Trophoblast cell (in vitro differentiated cells and primary cell): ENCODE measurements at regions not wholly inside any gene's neighbourhood (a gene's known extent, or its start where the extent isn't known, plus 50 kb on each side); places are given as distances from the start of the nearest gene placed in this dataset.

Source experiments
- DNase-seq, 2 donors: peaks; one replicate each; pipeline ENCODE4 v3.0.0-alpha.2; 2016
- H2AFZ ChIP-seq: 2 replicates; pipeline ENCODE4 v1.6.1; 2013; ENCODE audit warnings: low read length, moderate library complexity, mild to moderate bottlenecking; ENCODE audit not compliant: insufficient read depth, poor library complexity
- H2AK5ac ChIP-seq: 2 replicates; pipeline ENCODE4 v1.6.1; 2013; ENCODE audit warnings: mild to moderate bottlenecking, low read length
- H2BK120ac ChIP-seq: 2 replicates; pipeline ENCODE4 v1.6.1; 2013; ENCODE audit warnings: low read length, mild to moderate bottlenecking, moderate library complexity; ENCODE audit not compliant: insufficient read depth, poor library complexity
- H2BK12ac ChIP-seq: 2 replicates; pipeline ENCODE4 v1.6.1; 2013; ENCODE audit warnings: mild to moderate bottlenecking, low read length, moderate library complexity
- H2BK5ac ChIP-seq: 2 replicates; pipeline ENCODE4 v1.6.1; 2013; ENCODE audit warnings: low read length, low read depth, moderate library complexity, mild to moderate bottlenecking; ENCODE audit not compliant: poor library complexity
- H3K14ac ChIP-seq: 2 replicates; pipeline ENCODE4 v1.6.1; 2013; ENCODE audit warnings: mild to moderate bottlenecking, low read length
- H3K18ac ChIP-seq: 2 replicates; pipeline ENCODE4 v1.6.1; 2013; ENCODE audit warnings: mild to moderate bottlenecking, low read length
- H3K23ac ChIP-seq: 2 replicates; pipeline ENCODE4 v1.6.1; 2013; ENCODE audit warnings: low read length
- H3K27ac ChIP-seq: 2 replicates; pipeline ENCODE4 v1.5.1; 2013; ENCODE audit warnings: low read depth, mild to moderate bottlenecking, inconsistent platforms, low read length, moderate library complexity
- H3K27me3 ChIP-seq: 2 replicates; pipeline ENCODE4 v1.6.1; 2013; ENCODE audit warnings: inconsistent platforms, mild to moderate bottlenecking, low read length, moderate library complexity; ENCODE audit not compliant: insufficient read depth
- H3K36me3 ChIP-seq, 2 experiments: 1 replicate in 1 of 2; 2 replicates in 1 of 2; pipeline ENCODE4 v1.6.1; 2013; ENCODE audit warnings: low read length in 2 of 2, mild to moderate bottlenecking in 2 of 2, moderate library complexity in 1 of 2; ENCODE audit not compliant: insufficient read depth in 2 of 2, control insufficient read depth in 1 of 2
- H3K4ac ChIP-seq: 2 replicates; pipeline ENCODE4 v1.6.1; 2013; ENCODE audit warnings: low read depth, mild to moderate bottlenecking, low read length, moderate library complexity
- H3K4me1 ChIP-seq, 2 experiments: 1 replicate in 1 of 2; 2 replicates in 1 of 2; pipeline ENCODE4 v1.6.1; 2013; ENCODE audit warnings: low read length in 2 of 2, mild to moderate bottlenecking in 2 of 2, moderate library complexity in 1 of 2; ENCODE audit not compliant: insufficient read depth in 2 of 2, control insufficient read depth in 1 of 2
- H3K4me2 ChIP-seq: 2 replicates; pipeline ENCODE4 v1.6.1; 2013; ENCODE audit warnings: inconsistent platforms, mild to moderate bottlenecking, low read length, moderate library complexity
- H3K4me3 ChIP-seq: 2 replicates; pipeline ENCODE4 v1.5.1; 2013; ENCODE audit warnings: mild to moderate bottlenecking, low read depth, low read length, inconsistent platforms
- H3K79me1 ChIP-seq: one replicate; pipeline ENCODE4 v1.6.1; 2013; ENCODE audit warnings: low read length
- H3K79me2 ChIP-seq: 2 replicates; pipeline ENCODE4 v1.6.1; 2013; ENCODE audit warnings: low read length, mild to moderate bottlenecking; ENCODE audit not compliant: control insufficient read depth, insufficient read depth, poor library complexity
- H3K9ac ChIP-seq: 2 replicates; pipeline ENCODE4 v1.6.1; 2013; ENCODE audit warnings: mild to moderate bottlenecking, low read length
- H3K9me3 ChIP-seq: 2 replicates; pipeline ENCODE4 v1.6.1; 2013; ENCODE audit warnings: low read depth, mild to moderate bottlenecking, control low read depth, inconsistent platforms, low read length; ENCODE audit not compliant: insufficient read depth
- H4K12ac ChIP-seq: 2 replicates; pipeline ENCODE4 v1.6.1; 2013; ENCODE audit warnings: low read depth, mild to moderate bottlenecking, low read length, moderate library complexity
- H4K8ac ChIP-seq: 2 replicates; pipeline ENCODE4 v1.6.1; 2013; ENCODE audit warnings: low read depth, mild to moderate bottlenecking, low read length, moderate library complexity
- H4K91ac ChIP-seq: one replicate; pipeline ENCODE4 v1.6.1; 2013; ENCODE audit warnings: low read depth, mild to moderate bottlenecking, low read length, moderate library complexity
- WGBS: extraction: QIAGEN DNeasy Blood & Tissue Kit; methylation state at CpG from one replicate; pipeline ENCODE4 v1.1.7; 2013; ENCODE audit warnings: missing lambda C conversion rate; ENCODE audit not compliant: insufficient read length, insufficient coverage; ENCODE audit errors: extremely low coverage; 5-methylcytosine and 5-hydroxymethylcytosine counted together

DNA sequence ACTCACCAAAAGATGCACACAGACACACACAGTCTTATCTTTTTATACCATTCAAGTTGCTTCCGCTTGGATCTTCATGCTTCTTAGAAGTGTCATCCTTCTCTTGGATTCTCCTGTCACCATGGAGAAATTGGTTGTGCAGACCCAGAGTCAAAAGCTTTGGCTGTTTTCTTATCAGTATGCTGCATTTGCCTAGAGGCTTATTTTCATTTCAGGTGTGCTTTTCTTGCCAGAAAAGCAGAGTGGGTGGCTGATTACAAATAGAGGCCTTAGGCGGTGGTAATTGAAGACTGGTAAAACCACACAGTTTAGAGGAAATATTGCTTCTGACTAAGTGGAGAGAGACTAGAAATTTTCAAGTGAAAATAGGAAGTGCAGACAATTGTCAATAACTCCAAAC lies 70.2 kb upstream of the TLE4 start:
- Histone ChIP-seq H2AFZ (no peak overlapping the region), H4K91ac (no peak overlapping the region), H3K23ac (no peak overlapping the region), H2BK12ac (no peak overlapping the region), H4K12ac (no peak overlapping the region), H3K36me3 (peaks cover 0 to 2% of the 10 kb centered on the region in 2 experiments), H2BK5ac (no peak overlapping the region), H3K4ac (no peak overlapping the region), H3K18ac (no peak overlapping the region), H2AK5ac (no peak overlapping the region), H3K4me1 (peaks cover 5% of the 10 kb centered on the region in 2 experiments), H3K14ac (no peak overlapping the region), H2BK120ac (no peak overlapping the region), H3K27ac (no peak overlapping the region), H3K79me2 (no peaks in the 10 kb centered on the region), H3K79me1 (peaks cover 1% of the 10 kb centered on the region), H3K4me3 (no peak overlapping the region), H4K8ac (no peak overlapping the region), H3K27me3 (no peaks in the 10 kb centered on the region), H3K9me3 (no peaks in the 10 kb centered on the region), H3K9ac (no peak overlapping the region), H3K4me2 (no peak overlapping the region)
- WGBS = no CpG with 5 or more reads among the region's 2 CpGs
- peak; percentile 84 to 97 for DNase-seq

DNA sequence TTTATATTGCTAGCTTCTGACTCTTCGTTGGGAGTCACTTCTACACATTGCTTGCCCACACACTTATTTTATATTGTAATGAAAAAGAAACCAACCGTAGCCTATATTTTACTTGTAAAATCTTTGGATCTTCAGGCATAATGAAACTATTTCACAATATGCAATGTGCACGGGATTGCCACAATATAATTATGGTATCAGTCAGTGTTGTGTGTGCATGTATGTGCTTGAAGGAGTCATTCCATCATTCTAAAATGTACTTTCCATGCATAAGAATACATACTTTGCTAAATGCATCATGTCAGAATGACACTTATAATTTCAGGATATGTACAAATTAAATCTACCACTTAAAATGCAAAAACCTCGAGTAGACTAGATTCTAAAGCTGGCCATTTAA lies 64.0 kb upstream of the TLE4 start:
- no peaks in the 10 kb centered on the region for H3K79me2 ChIP-seq
- no peak overlapping the region for H4K91ac ChIP-seq
- no peak overlapping the region for H2BK12ac ChIP-seq
- H3K14ac ChIP-seq = no peak overlapping the region
- no peak overlapping the region for H3K27ac ChIP-seq
- no peak overlapping the region for H2AK5ac ChIP-seq
- no peaks in the 10 kb centered on the region for H3K36me3 ChIP-seq
- no peak overlapping the region for H4K12ac ChIP-seq
- no peaks in the 10 kb centered on the region for H3K79me1 ChIP-seq
- no CpG with 5 or more reads among the region's 4 CpGs for WGBS
- H3K27me3 ChIP-seq = no peaks in the 10 kb centered on the region
- no peak overlapping the region for H3K4ac ChIP-seq
- no peak overlapping the region for H2BK120ac ChIP-seq
- no peaks in the 10 kb centered on the region for H3K9me3 ChIP-seq
- no peak overlapping the region for H3K18ac ChIP-seq
- H2BK5ac ChIP-seq = no peak overlapping the region
- no peaks in the 10 kb centered on the region for H3K4me1 ChIP-seq
- H4K8ac ChIP-seq = no peak overlapping the region
- no peak overlapping the region for H3K23ac ChIP-seq
- no peak overlapping the region for H3K4me3 ChIP-seq
- H2AFZ ChIP-seq = no peak overlapping the region
- H3K4me2 ChIP-seq = no peak overlapping the region
- H3K9ac ChIP-seq = no peak overlapping the region
- no peak for DNase-seq

DNA sequence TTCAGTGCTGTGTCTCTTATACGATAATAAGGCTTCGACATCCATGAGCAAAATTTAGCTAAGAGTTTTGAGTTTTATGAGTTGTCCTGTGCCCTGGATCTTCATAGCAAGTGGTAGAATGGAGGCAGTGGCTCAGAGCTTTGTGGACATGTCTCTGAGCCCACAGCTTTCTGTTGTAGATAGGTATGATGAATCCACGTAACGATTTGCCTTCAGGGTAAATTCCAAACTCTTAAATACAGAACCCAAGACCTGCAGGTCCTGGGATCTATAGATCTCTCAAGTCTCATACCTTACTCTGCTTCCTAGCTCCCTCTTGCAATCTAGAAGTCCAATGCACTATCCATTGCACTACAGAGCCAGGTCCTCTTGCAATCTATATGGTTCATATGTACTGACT lies 59.5 kb upstream of the TLE4 start:
- Histone ChIP-seq H3K27me3 (no peaks in the 10 kb centered on the region), H4K91ac (no peak overlapping the region), H4K12ac (no peak overlapping the region), H3K9ac (no peak overlapping the region), H4K8ac (no peak overlapping the region), H3K4ac (no peak overlapping the region), H3K36me3 (no peaks in the 10 kb centered on the region), H3K14ac (no peak overlapping the region), H3K27ac (no peak overlapping the region), H3K18ac (no peak overlapping the region), H3K4me3 (no peak overlapping the region), H3K79me1 (no peaks in the 10 kb centered on the region), H3K9me3 (no peaks in the 10 kb centered on the region), H2BK5ac (no peak overlapping the region), H3K79me2 (no peaks in the 10 kb centered on the region), H2BK12ac (no peak overlapping the region), H2BK120ac (no peak overlapping the region), H3K4me1 (no peaks in the 10 kb centered on the region), H3K4me2 (no peak overlapping the region), H2AK5ac (no peak overlapping the region), H2AFZ (no peak overlapping the region), H3K23ac (no peak overlapping the region)
- WGBS = no CpG with 5 or more reads among the region's 4 CpGs
- DNase-seq = peak; percentile 35 to 91
